Aorta (tissue), 5 donors: ENCODE measurements at regions not wholly inside any gene's neighbourhood (a gene's known extent, or its start where the extent isn't known, plus 50 kb on each side); places are given as distances from the start of the nearest gene placed in this dataset.
"Not testable (repeated sequence)": the region's sequence is repeated elsewhere in the genome, so short reads cannot be mapped to it uniquely, and the experiment has no call there.

Experiments
- ATAC-seq: fragments of 200-7000 bp; cut with Tn5 transposase; one replicate; pipeline ENCODE4 v1.9.1; 2022; ENCODE audit warnings: moderate library complexity; ENCODE audit not compliant: low FRiP score
- DNase-seq, 2 donors: peaks; one replicate each; pipeline ENCODE4 v3.0.0-alpha.2; 2020
- H3K27ac ChIP-seq, 2 donors: one replicate each; pipeline ENCODE4 v1.5.1; 2013; ENCODE audit warnings: low read length in 2 of 2, mild to moderate bottlenecking in 2 of 2, moderate library complexity in 2 of 2, control low read depth in 1 of 2, inconsistent platforms in 1 of 2, low read depth in 1 of 2
- H3K27me3 ChIP-seq, 2 donors: one replicate each; pipeline ENCODE4 v1.6.1; 2013; ENCODE audit warnings: control low read depth in 1 of 2, low read length in 1 of 2, mild to moderate bottlenecking in 1 of 2, moderate library complexity in 1 of 2; ENCODE audit not compliant: insufficient read depth in 2 of 2, control insufficient read depth in 1 of 2
- H3K36me3 ChIP-seq, 2 donors: one replicate each; pipeline ENCODE4 v1.6.1; 2013; ENCODE audit warnings: control low read depth in 1 of 2, low read length in 1 of 2, mild to moderate bottlenecking in 1 of 2; ENCODE audit not compliant: insufficient read depth in 2 of 2, control insufficient read depth in 1 of 2
- H3K4me1 ChIP-seq, 2 donors: one replicate each; pipeline ENCODE4 v1.6.1; 2013; ENCODE audit warnings: low read length in 2 of 2, control low read depth in 1 of 2, mild to moderate bottlenecking in 1 of 2, moderate library complexity in 1 of 2; ENCODE audit not compliant: insufficient read depth in 2 of 2, control insufficient read depth in 1 of 2
- H3K4me3 ChIP-seq, 2 donors: one replicate each; pipeline ENCODE4 v1.5.1; 2013; ENCODE audit warnings: low read length in 2 of 2, control low read depth in 1 of 2, mild to moderate bottlenecking in 1 of 2
- H3K9me3 ChIP-seq: one replicate; pipeline ENCODE4 v1.6.1; 2013; ENCODE audit warnings: mild to moderate bottlenecking, low read length; ENCODE audit not compliant: control insufficient read depth
- WGBS, 2 donors: extraction: QIAGEN DNeasy Blood & Tissue Kit; methylation state at CpG; one replicate each; pipeline ENCODE4 v1.1.7; 2013; 5-methylcytosine and 5-hydroxymethylcytosine counted together
- intact Hi-C, 2 donors: fragments of 100-400 bp; cut with DNase I; formaldehyde crosslinking; loops; one replicate each; pipeline versions ENCODE4 v1.14.2 to v1.15.0; 2022
- donor health status: healthy with polysubstance abuse.
- donor health status: Bipolar disorder and iron deficiency.
- donor health status: DM: no; HTN: no; CAD: no.
- donor health status: DM: no; HTN: no; CAD: no.
- donor health status: DM: yes; HTN: yes; CAD: no.

DNA sequence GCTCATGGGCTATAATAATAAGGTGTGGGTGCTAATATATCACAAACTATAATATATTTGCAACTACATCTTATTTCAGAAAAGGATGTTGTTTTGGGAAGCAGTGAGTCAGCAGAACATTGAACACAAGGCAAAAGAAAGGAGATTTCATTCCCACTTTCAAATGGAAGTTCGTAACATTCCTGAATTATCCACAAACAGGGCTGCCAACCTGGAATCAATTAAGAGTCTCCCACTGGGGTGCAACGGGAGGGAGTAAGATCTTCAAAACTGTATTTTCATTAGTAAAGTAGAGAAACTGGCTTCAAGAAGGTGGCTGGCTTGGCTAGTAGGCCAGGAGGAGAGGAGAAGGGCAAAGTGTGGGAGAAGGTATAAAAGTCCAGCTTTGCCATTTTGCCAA, 479.6 kb downstream of the CNTN3 start:
- no peaks in the 10 kb centered on the region for H3K27me3 ChIP-seq
- intact Hi-C loops: no loop called here
- 51 to 53% methylated on average over 2 of the region's 2 CpGs for WGBS, 2 donors

DNA sequence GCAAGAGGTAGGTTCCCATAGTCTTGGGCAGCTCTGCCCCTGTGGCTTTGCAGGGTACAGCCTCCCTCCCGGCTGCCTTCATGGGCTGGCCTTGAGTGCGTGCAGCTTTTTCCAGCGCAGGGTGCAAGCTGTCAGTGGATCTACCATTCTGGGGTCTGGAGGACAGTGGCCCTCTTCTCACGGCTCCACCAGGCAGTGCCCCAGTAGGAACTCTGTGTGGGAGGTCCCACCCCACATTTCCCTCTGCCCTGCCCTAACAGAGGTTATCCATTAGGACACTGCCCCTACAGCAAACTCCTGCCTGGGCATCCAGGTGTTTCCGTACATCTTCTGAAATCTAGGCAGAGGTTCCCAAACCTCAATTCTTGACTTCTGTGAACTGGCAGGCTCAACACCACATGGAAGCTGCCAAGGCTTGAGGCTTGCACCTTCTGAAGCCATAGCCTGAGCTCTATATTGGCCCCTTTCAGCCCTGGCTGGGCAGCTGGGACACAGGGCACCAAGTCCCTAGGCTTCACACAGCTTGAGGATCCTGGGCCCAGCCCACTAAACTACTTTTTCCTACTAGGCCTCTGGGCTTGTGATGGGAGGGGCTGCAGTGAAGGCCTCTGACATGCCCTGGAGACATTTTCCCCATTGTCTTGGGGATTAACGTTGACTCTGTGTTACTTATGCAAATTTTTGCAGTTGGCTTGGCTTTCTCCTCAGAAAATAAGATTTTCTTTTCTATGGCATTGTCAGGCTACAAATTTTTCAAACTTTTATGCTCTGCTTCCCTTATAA, 482.7 kb downstream of the CNTN3 start:
- 83% methylated on average over 6 of the region's 6 CpGs for WGBS, 2 donors
- ATAC-seq, H3K4me1 ChIP-seq, H3K9me3 ChIP-seq, H3K27ac ChIP-seq, intact Hi-C loops, H3K27me3 ChIP-seq, H3K36me3 ChIP-seq, H3K4me3 ChIP-seq, DNase-seq: not testable (repeated sequence)

More for the DNA sequence above, 479.6 kb downstream of the CNTN3 start:
- DNase-seq: no peak
- H3K27ac ChIP-seq: no peak overlapping the region
- ATAC-seq: no peak
- peaks cover 3% of the 10 kb centered on the region for H3K9me3 ChIP-seq
- H3K4me3 ChIP-seq: no peak overlapping the region
- H3K36me3 ChIP-seq: no peaks in the 10 kb centered on the region
- H3K4me1 ChIP-seq: no peaks in the 10 kb centered on the region

DNA sequence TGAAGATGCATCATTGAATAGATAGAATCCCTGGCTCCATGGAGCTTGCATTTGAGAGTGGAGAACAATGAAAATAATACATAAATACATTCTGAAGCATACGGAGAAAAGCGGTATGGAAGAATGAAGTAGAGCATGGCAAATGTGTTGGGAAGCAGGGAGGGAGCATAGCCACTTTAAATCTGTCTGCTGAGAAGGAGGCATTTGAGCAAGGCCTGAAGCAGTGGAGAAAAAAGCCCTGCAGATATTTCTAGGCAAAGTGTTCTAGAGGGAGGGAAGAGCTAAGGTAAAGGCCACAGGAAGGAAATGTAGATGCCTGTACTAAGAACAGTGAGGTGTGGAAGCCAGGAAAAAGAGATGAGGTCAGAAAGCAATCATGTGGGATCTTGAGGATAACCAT, 484.8 kb downstream of the CNTN3 start:
- Histone ChIP-seq H3K27me3 (no peaks in the 10 kb centered on the region), H3K4me1 (no peaks in the 10 kb centered on the region), H3K4me3 (no peak overlapping the region), H3K9me3 (peaks cover 5% of the 10 kb centered on the region), H3K27ac (no peak overlapping the region), H3K36me3 (no peaks in the 10 kb centered on the region)
- WGBS, 2 donors: 93 to 94% methylated on average over 2 of the region's 2 CpGs
- ATAC-seq (no peak), DNase-seq (no peak)
- intact Hi-C loops: no loop called here

DNA sequence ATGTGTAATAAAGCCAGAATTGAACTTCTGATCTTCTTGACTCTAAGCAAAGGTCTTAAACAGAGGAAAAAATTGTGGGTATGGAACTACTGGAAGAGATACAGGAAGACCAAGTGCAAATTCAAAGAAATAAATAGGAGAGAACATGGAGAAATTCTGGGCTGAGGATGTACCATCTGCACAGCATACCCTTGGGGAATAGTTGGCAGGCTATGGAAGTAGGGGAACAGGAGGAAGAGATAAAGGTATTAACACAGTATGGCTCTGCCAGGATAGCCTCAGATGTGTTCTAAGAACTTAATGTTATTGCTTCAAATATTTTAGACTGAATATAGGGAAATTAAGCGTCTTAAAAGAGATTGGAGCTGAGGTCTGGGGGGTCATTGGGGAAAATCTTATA, 485.4 kb downstream of the CNTN3 start:
- 85 to 88% methylated on average over 1 of the region's 1 CpG for WGBS, 2 donors
- intact Hi-C loops: no loop called here
- no peaks in the 10 kb centered on the region for H3K27me3 ChIP-seq
- DNase-seq (no peak), ATAC-seq (no peak)
- H3K27ac ChIP-seq: no peak overlapping the region
- H3K4me3 ChIP-seq: no peak overlapping the region
- no peaks in the 10 kb centered on the region for H3K4me1 ChIP-seq
- no peaks in the 10 kb centered on the region for H3K36me3 ChIP-seq
- H3K9me3 ChIP-seq: peaks cover 5% of the 10 kb centered on the region

DNA sequence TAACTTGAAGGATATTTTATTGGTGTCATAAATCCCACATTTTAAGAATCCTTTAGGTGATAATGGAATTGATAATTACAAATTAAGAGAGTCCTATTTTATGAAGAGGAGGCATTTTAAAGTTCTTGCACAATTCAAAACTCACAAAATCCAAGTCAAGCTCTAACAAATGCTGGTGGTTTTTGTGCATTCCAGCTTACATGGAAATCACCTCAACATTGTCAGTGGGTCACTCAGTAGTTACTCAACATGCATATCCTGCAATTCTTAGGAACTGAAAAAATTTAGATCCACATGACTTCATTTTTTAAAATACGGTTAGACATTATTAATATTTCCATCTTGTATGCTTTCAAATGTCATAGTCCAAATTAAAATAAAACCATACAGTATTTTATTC, 487.2 kb downstream of the CNTN3 start:
- 74 to 89% methylated on average over 1 of the region's 1 CpG for WGBS, 2 donors
- H3K36me3 ChIP-seq: no peaks in the 10 kb centered on the region
- no peak overlapping the region for H3K27ac ChIP-seq
- intact Hi-C loops: no loop called here
- H3K27me3 ChIP-seq: no peaks in the 10 kb centered on the region
- H3K4me1 ChIP-seq: no peaks in the 10 kb centered on the region
- DNase-seq: no peak
- no peak overlapping the region for H3K4me3 ChIP-seq
- ATAC-seq: no peak
- H3K9me3 ChIP-seq: peaks cover 4% of the 10 kb centered on the region

DNA sequence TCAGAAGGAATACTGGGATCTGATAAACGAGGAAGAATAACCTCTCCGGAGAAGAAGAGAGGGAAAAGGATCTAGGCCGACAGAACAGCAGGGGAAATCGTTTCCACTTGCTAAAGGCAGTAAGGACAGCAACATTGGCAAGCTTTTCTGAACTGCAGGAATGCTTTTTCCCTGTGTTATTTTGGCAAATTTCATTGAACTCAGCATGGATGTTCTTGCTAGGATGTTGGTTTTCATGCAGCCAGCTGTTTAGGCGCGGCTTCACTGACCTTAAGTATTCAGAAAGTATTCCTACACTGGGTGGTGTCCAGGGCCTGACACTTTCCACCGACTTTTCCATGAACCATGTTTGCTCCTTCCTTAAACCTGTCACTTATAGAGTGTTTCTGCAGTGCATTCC, 489.7 kb downstream of the CNTN3 start:
- Histone ChIP-seq H3K4me1 (no peaks in the 10 kb centered on the region), H3K27ac (no peak overlapping the region), H3K9me3 (peaks cover 2% of the 10 kb centered on the region), H3K4me3 (no peak overlapping the region), H3K36me3 (no peaks in the 10 kb centered on the region), H3K27me3 (no peaks in the 10 kb centered on the region)
- intact Hi-C loops: no loop called here
- ATAC-seq (no peak), DNase-seq (no peak)
- 70 to 76% methylated on average over 7 of the region's 7 CpGs for WGBS, 2 donors

DNA sequence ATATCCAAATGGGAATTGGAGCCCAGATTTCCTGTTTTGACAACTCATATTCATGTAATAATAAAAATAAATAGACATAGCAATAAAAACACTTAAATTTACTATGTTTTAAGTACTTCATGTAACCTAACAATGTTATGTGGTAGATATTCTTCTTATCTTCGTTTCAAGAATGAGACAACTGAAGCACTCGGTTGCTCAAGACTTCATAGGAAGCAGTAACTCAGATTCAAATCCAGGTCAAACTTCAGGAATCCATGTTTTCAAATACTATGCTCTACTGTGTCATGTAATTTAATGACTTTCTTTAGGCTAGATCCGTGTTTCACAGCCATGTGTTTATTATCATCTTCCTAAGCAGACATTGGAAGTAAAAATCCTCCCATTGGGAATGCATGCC, 492.2 kb downstream of the CNTN3 start:
- ATAC-seq: no peak
- Histone ChIP-seq H3K4me1 (no peaks in the 10 kb centered on the region), H3K27ac (no peak overlapping the region), H3K9me3 (no peaks in the 10 kb centered on the region), H3K27me3 (no peaks in the 10 kb centered on the region), H3K36me3 (no peaks in the 10 kb centered on the region), H3K4me3 (no peak overlapping the region)
- no peak for DNase-seq
- intact Hi-C loops: no loop called here
- 42 to 51% methylated on average over 3 of the region's 3 CpGs for WGBS, 2 donors

DNA sequence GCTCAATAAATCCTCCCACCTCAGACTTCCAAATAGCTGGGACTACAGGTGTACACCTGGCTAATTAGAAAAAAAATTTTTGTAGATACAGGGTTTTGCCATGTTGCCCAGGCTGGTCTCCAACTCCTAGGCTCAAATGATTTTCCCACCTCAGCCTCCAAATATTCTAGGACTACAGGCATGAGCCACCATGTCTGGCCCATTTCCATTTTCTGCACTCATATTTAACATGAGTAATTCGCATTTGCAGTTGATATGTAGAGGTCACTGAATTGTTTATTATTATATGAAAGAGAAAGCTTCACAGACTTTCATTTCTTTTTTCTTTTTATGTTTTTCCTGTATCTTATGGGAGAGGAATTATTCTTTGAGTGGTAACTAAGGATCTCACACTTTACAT, 492.7 kb downstream of the CNTN3 start:
- Histone ChIP-seq H3K9me3 (no peaks in the 10 kb centered on the region), H3K27me3 (no peaks in the 10 kb centered on the region), H3K36me3 (no peaks in the 10 kb centered on the region), H3K27ac (no peak overlapping the region), H3K4me3 (no peak overlapping the region), H3K4me1 (no peaks in the 10 kb centered on the region)
- ATAC-seq (no peak), DNase-seq (no peak)
- WGBS, 2 donors: 36 to 56% methylated on average over 1 of the region's 1 CpG
- intact Hi-C loops: no loop called here

DNA sequence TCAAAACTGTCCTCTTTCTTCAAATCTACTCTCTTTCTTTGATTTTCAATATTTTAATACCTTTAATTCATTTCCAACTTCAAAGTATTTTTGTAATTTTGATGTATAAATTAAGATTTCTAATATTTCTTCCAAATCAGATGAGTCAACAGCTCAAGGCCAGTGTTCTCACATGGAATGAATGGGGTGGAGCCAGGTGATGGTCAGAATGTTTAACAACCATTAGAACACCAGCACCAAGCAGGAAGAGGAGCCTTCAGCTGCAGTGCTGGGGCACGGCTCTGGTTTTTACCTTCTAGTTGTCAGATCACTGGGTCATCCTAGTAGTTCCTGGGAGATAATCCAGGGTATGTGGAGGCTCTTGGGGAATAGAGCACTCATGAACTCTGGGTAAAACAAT, 494.5 kb upstream of the PDZRN3 start:
- intact Hi-C loops: no loop called here
- H3K4me3 ChIP-seq: no peak overlapping the region
- no peaks in the 10 kb centered on the region for H3K4me1 ChIP-seq
- no peaks in the 10 kb centered on the region for H3K36me3 ChIP-seq
- WGBS, 2 donors: 58 to 75% methylated on average over 1 of the region's 1 CpG
- no peaks in the 10 kb centered on the region for H3K27me3 ChIP-seq
- H3K27ac ChIP-seq: no peak overlapping the region
- DNase-seq (no peak), ATAC-seq (no peak)
- no peaks in the 10 kb centered on the region for H3K9me3 ChIP-seq
